AG04450 (cell line): ENCODE measurements at regions not wholly inside any gene's neighbourhood (a gene's known extent, or its start where the extent isn't known, plus 50 kb on each side); places are given as distances from the start of the nearest gene placed in this dataset.

ENCODE experiments used
- CTCF ChIA-PET: fragments of 300-600, 350-600 bp; formaldehyde crosslinking; extraction: SDS; loops from one replicate; lab custom pipeline; 2022; ENCODE audit warnings: antibody characterized with exemption, inconsistent platforms; lab: Charles Lee
- POLR2A ChIA-PET: fragments of 350-600 bp; formaldehyde crosslinking; extraction: SDS; loops from one replicate; lab custom pipeline; 2021; ENCODE audit warnings: antibody characterized with exemption, inconsistent platforms; lab: Yijun Ruan, JAX
- DNase-seq: peaks from one replicate; pipeline ENCODE4 v3.0.0-alpha.2; 2011; ENCODE audit warnings: low read depth, low spot score
- H3K27ac ChIP-seq: one replicate; pipeline ENCODE4 v1.5.1; 2012; ENCODE audit warnings: low read depth, low read length, control low read depth
- H3K27me3 ChIP-seq: one replicate; pipeline ENCODE4 v1.6.0; 2012; ENCODE audit warnings: low read length; ENCODE audit not compliant: control insufficient read depth, insufficient read depth
- H3K4me3 ChIP-seq: 2 replicates; pipeline ENCODE4 v1.5.1; 2011; ENCODE audit warnings: mild to moderate bottlenecking, low read depth, low read length, control low read depth
- H3K9me3 ChIP-seq: 2 replicates; pipeline ENCODE4 v1.5.1; 2012; ENCODE audit warnings: low read length; ENCODE audit not compliant: control insufficient read depth, insufficient read depth
- TF ChIP-seq, protein P1 (sequence below): IDR thresholded peaks from 2 replicates; pipeline ENCODE4 v1.5.1; 2011; ENCODE audit warnings: low read depth, low read length, control low read depth, inconsistent platforms

DNA sequence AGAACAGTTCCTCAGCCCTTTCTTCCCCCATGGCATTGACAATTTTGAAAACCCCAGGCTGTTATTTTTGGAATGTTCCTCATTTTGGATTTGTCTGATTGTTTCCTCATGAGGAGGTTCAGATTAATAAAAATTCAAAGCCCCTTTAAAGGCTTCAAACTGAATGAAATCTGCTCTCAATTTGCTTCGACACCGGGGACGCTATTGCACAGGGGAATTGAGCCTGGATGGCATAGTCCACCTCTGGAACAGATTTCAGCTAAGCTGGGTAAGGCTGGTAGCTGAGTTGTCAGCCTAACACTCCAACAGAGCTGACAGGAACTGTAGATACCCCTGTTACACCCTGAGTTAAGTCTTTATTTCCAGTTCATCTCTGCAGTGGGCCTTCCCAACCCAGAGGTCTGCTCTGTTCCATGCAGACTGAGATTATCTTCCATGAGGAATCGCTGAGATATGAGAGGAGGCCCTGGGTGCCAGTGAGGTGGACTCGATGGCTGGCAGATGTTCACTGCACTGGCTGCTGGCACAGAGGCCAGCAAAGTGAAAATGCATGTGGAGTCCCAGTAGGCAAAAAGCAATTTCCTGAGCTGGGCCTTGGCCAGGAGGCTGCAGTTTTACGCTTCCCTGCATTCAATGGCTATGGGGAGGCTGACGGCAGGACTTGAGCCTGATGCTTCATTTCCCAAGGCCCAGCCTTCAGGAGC, 73.3 kb upstream of the PAX1 start:
- POLR2A ChIA-PET, result no interaction called here

DNA sequence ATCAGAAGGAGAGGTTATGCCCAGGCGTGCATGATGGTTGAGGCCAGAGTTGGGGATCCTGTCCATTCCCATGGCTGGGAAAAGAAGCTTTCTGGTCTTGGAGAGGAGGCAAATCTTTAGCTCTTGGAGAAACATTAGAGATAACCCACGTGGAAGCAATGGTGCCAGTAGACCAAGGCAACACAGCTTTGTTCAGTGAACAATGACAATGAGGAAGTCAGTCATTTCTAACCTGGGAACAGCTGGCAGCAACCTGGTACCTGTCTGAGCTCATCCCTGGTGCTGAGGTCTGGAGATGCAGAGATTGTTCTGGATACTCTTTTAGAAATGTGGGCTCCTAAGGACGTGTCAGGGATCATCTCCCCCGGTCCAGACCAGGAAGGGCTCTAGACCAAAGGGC, 76.7 kb upstream of the PAX1 start:
- Histone ChIP-seq H3K9me3 (peaks cover 33% of the 10 kb centered on the region), H3K27ac (no peak overlapping the region), H3K27me3 (no peaks in the 10 kb centered on the region), H3K4me3 (no peak overlapping the region)
- ChIA-PET CTCF (no interaction called here), POLR2A (no interaction called here)
- TF ChIP-seq, protein P1, sequence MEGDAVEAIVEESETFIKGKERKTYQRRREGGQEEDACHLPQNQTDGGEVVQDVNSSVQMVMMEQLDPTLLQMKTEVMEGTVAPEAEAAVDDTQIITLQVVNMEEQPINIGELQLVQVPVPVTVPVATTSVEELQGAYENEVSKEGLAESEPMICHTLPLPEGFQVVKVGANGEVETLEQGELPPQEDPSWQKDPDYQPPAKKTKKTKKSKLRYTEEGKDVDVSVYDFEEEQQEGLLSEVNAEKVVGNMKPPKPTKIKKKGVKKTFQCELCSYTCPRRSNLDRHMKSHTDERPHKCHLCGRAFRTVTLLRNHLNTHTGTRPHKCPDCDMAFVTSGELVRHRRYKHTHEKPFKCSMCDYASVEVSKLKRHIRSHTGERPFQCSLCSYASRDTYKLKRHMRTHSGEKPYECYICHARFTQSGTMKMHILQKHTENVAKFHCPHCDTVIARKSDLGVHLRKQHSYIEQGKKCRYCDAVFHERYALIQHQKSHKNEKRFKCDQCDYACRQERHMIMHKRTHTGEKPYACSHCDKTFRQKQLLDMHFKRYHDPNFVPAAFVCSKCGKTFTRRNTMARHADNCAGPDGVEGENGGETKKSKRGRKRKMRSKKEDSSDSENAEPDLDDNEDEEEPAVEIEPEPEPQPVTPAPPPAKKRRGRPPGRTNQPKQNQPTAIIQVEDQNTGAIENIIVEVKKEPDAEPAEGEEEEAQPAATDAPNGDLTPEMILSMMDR, result no peak
- no peak for DNase-seq

More for the DNA sequence above, 73.3 kb upstream of the PAX1 start:
- TF ChIP-seq, protein P1, result no peak
- Histone ChIP-seq H3K9me3 (peaks cover 38% of the 10 kb centered on the region), H3K27me3 (no peaks in the 10 kb centered on the region), H3K4me3 (no peak overlapping the region), H3K27ac (no peak overlapping the region)
- CTCF ChIA-PET, result no interaction called here
- no peak for DNase-seq

DNA sequence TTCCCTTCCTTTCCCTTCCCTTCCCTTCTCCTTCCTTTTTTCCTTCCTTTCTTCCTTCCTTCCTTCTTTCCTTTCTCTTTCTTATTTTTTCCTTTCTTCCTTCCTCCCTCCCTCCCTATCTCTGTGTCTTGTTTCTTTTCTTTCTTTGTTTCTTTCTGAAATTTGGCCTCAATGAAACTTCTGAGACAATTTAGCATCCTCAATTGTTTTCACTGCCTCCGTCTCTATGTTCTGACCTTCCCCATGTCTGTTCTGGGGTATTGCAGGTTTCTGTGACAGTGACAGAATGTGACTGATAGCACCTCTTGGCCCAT, 81.7 kb upstream of the PAX1 start:
- ChIA-PET POLR2A (no interaction called here), CTCF (no interaction called here)
- no peaks in the 10 kb centered on the region for H3K27me3 ChIP-seq
- TF ChIP-seq, protein P1, result no peak
- no peak overlapping the region for H3K4me3 ChIP-seq
- DNase-seq, result no peak
- peaks cover 6% of the 10 kb centered on the region for H3K9me3 ChIP-seq
- no peak overlapping the region for H3K27ac ChIP-seq

DNA sequence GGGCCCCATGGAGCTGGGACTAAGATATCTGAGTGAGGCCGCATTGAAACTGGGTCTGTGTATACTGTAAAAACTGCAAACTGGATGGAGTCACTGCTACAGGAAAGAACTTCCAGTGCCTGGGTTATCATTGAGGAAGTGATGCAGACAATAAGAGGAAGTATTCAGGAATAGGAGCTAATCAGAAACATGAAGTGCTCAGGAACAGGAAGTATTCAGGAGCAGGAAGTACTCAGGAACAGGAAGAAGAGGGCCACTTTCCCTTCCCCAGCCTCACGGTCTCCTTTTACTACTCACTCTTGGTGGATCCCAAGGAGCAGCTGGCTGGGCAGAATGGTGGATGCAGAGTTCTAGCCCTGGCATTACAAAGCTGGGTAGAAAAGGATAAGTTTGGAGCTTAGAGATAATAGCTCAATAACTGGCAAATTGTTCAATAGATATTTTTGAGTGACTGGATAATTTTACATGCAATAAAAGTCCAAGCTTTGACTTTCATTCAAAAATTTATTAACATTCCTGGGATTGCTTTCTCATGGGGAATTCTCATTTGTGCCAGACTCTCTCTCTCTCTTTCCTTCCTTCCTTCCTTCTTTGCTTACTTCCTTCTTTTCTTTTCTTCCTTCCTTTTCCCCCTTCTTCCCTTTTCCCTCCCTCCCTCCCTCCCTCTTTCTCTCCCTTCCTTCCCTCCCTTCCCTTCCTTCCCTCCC, 82.2 kb upstream of the PAX1 start:
- Histone ChIP-seq H3K27ac (no peak overlapping the region), H3K9me3 (peaks cover 5% of the 10 kb centered on the region), H3K27me3 (no peaks in the 10 kb centered on the region), H3K4me3 (no peak overlapping the region)
- no peak for DNase-seq
- POLR2A ChIA-PET, result no interaction called here
- TF ChIP-seq, protein P1, result no peak
- CTCF ChIA-PET, result no interaction called here

DNA sequence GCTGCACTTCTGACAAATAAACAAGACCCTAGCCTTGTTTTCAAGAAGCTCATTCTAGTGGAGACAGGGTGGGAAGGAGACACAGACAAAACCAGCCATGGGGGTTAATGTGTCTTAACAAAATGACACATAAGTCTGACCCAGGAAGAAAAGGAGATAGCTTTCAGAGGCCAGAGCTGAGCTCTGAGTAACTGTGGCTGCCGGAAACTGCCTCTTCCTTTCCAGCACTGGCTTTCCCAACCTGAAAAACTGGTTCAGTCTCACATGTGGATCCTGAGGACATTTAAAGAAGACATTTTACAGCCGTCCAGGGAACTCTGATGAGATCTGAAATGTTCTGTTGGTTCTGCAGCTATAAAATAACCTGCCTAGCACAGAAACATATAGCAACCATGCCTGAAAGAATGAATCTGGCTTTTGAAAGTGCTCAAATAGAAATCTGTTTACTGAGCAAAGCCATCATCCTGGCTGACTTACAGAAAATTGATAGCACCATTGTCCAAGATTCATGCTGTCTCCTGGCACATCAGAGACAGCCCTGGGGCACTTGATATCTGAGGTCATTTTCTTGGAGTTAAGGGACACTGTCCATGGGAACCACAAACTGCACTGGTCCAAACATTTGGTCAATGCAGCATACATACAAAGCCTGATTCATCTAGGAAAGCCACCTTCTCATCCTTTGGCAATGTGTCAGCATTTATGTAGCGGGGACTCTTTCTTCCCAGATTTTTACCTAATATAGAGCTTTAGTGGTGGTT, 83.2 kb upstream of the PAX1 start:
- TF ChIP-seq, protein P1, result no peak
- ChIA-PET POLR2A (no interaction called here), CTCF (interaction anchor here (0.7 kb wide), 1 partner anchor 800 kb away, joined by 4 read pairs; no protein-coding TSS in a partner anchor)
- Histone ChIP-seq H3K27me3 (no peaks in the 10 kb centered on the region), H3K9me3 (peaks cover 5% of the 10 kb centered on the region), H3K4me3 (no peak overlapping the region), H3K27ac (no peak overlapping the region)
- no peak for DNase-seq
